IMR-90 (cell line): ENCODE measurements at regions not wholly inside any gene's neighbourhood (a gene's known extent, or its start where the extent isn't known, plus 50 kb on each side); places are given as distances from the start of the nearest gene placed in this dataset.

ENCODE experiments used
- CEBPB ChIP-seq: IDR thresholded peaks from 2 replicates; pipeline ENCODE4 v1.6.1; 2012; ENCODE audit warnings: low read depth, low read length, improper control_type of control experiment
- CHD1 ChIP-seq: IDR thresholded peaks from 2 replicates; pipeline ENCODE4 v1.6.1; 2012; ENCODE audit warnings: low read depth, low read length, improper control_type of control experiment
- FOS ChIP-seq: fragments of 150-350 bp; IDR thresholded peaks from 2 replicates; pipeline ENCODE4 v1.6.1; 2016; ENCODE audit warnings: low read depth, low read length
- MAFK ChIP-seq: IDR thresholded peaks from 2 replicates; pipeline ENCODE4 v1.6.1; 2012; ENCODE audit warnings: low read depth, low read length, improper control_type of control experiment
- MXI1 ChIP-seq: IDR thresholded peaks from 2 replicates; pipeline ENCODE4 v1.6.1; 2012; ENCODE audit warnings: low read depth, mild to moderate bottlenecking, low read length, moderate library complexity, borderline replicate concordance
- POLR2A ChIP-seq: IDR thresholded peaks from 2 replicates; pipeline ENCODE4 v1.6.1; 2012; ENCODE audit warnings: mild to moderate bottlenecking, low read depth, low read length
- RAD21 ChIP-seq: IDR thresholded peaks from 2 replicates; pipeline ENCODE4 v1.6.1; 2012; ENCODE audit warnings: low read length, improper control_type of control experiment
- RFX5 ChIP-seq: IDR thresholded peaks from 2 replicates; pipeline ENCODE4 v1.8.0; 2012; ENCODE audit warnings: low read depth, mild to moderate bottlenecking, low read length, moderate library complexity
- SMC3 ChIP-seq: fragments of 150-350 bp; IDR thresholded peaks from 2 replicates; pipeline ENCODE4 v1.6.1; 2016; ENCODE audit warnings: low read depth, mild to moderate bottlenecking, antibody characterized with exemption, low read length, moderate library complexity
- TF ChIP-seq, protein P1 (sequence below): conservative IDR thresholded peaks from 2 replicates; pipeline ENCODE4 v1.5.1; 2012; ENCODE audit warnings: mild to moderate bottlenecking, low read depth, low read length, improper control_type of control experiment
- TF ChIP-seq, protein P2 (sequence below): fragments of 150-350 bp; IDR thresholded peaks from 2 replicates; pipeline ENCODE4 v1.6.1; 2017; ENCODE audit warnings: mild to moderate bottlenecking, antibody characterized with exemption, low read length, low read depth

DNA sequence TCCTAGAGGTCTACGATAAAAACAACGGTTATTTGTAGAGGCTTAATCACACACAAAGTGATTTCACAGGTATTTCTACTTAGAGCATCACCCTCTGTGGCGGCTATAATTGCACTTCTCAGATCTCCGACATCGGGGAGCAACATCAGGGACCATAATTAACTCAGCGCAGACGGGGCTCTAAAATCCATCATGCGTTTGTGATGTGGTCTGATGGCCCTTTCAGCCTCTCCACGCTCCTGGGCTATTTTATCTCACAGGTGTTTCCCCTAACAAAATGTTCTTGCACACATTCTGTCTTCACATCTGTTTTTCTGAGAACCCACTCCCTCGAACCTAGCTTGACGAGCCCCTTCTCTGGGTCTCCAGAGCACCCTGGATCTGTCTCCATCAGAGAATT lies 146.3 kb upstream of the DUSP10 start:
- TF ChIP-seq POLR2A (no peak), RFX5 (no peak), RAD21 (no peak), SMC3 (no peak), CHD1 (no peak), MAFK (no peak), CEBPB (no peak), FOS (no peak), MXI1 (no peak)
- TF ChIP-seq, protein P1, sequence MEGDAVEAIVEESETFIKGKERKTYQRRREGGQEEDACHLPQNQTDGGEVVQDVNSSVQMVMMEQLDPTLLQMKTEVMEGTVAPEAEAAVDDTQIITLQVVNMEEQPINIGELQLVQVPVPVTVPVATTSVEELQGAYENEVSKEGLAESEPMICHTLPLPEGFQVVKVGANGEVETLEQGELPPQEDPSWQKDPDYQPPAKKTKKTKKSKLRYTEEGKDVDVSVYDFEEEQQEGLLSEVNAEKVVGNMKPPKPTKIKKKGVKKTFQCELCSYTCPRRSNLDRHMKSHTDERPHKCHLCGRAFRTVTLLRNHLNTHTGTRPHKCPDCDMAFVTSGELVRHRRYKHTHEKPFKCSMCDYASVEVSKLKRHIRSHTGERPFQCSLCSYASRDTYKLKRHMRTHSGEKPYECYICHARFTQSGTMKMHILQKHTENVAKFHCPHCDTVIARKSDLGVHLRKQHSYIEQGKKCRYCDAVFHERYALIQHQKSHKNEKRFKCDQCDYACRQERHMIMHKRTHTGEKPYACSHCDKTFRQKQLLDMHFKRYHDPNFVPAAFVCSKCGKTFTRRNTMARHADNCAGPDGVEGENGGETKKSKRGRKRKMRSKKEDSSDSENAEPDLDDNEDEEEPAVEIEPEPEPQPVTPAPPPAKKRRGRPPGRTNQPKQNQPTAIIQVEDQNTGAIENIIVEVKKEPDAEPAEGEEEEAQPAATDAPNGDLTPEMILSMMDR = no peak
- TF ChIP-seq, protein P2, sequence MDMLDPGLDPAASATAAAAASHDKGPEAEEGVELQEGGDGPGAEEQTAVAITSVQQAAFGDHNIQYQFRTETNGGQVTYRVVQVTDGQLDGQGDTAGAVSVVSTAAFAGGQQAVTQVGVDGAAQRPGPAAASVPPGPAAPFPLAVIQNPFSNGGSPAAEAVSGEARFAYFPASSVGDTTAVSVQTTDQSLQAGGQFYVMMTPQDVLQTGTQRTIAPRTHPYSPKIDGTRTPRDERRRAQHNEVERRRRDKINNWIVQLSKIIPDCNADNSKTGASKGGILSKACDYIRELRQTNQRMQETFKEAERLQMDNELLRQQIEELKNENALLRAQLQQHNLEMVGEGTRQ = no peak
